Kidney glomerular epithelial cell (primary cell): ENCODE measurements at regions not wholly inside any gene's neighbourhood (a gene's known extent, or its start where the extent isn't known, plus 50 kb on each side); places are given as distances from the start of the nearest gene placed in this dataset.

ENCODE experiments used
- DNase-seq: peaks from one replicate; lab custom pipeline; 2025; lab: John Stamatoyannopoulos, UW

GRCh38 chr7:17654940-17655339 is 285.4 kb downstream of the SNX13 start:
- no peak for DNase-seq

GRCh38 chr7:17659126-17659525 is 281.2 kb downstream of the SNX13 start:
- no peak for DNase-seq

- no peak for DNase-seq
Observed at GRCh38 chr7:17660116-17660515, 280.2 kb downstream of the SNX13 start.

GRCh38 chr7:17661982-17662585 is 278.2 kb downstream of the SNX13 start:
- peak; percentile 53 for DNase-seq

DNA sequence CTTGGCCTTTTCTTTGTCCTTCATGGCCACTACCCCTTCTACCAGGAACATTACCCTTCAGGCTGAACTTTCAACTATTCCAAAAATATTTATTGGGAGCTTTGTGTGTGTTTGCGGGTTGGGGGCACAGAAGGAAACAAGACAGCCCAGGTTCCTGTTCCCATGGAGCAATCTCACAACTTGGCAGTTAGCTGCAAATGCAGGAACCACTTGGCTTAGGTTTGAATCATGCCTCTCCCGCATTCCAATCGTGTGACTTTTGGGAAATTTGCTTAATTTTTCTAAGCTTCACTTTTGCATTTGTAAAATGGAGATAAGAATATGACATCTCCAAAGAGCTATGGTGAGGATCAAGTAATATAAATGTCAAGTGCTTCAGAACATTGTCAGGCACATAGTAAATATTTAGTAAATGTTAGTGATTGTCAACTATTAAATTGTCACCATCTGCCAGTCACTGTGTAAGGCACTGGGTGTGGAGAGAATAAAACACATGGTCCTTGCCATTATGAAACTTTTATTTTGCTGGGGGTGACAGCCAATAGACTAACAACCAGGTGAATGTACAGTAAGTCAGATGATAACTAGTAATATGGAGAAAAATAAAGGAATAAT is 277.1 kb downstream of the SNX13 start:
- DNase-seq = no peak

- DNase-seq = no peak
Observed at GRCh38 chr7:17665029-17665428, 275.3 kb downstream of the SNX13 start.

DNA sequence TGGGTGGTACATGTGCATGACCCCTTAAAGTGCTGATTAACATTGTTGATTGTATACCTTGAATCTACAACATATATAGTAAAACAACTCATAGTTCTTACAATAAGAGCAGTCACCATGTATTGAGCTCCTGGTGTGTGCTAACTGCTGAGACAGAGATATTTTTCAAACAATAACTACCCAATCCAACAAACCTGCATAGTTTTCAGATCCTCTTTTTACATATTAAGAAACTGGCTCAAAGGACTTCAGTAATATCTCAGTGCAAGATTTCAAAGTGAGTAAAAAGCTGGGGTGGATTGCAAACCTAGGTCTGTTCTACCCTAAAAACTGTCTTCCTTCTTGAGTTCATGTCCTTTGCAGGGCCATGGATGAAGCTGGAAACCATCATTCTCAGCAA is 272.2 kb downstream of the SNX13 start:
- no peak for DNase-seq

- DNase-seq = no peak
Observed at GRCh38 chr7:17669204-17669603, 271.1 kb downstream of the SNX13 start.

DNA sequence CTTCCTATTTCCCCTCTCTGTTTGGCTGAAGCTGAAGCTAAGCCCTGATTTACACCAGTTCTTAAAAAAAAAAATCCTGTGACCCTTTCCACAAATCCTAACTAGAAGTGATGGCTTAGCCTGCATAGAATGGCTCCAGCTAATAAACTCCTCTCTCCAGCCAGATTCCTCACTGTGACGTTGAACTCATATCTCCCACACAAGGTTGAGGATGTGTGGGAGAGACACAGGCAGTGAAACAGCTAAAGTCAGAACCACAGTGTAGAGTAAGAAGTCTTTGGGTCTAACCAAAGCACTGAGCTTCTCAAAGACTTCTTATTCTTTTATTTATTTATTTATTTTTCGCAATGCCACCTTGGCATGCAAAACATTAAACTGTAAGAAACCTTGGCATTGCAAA is 268.3 kb downstream of the SNX13 start:
- DNase-seq = no peak

DNA sequence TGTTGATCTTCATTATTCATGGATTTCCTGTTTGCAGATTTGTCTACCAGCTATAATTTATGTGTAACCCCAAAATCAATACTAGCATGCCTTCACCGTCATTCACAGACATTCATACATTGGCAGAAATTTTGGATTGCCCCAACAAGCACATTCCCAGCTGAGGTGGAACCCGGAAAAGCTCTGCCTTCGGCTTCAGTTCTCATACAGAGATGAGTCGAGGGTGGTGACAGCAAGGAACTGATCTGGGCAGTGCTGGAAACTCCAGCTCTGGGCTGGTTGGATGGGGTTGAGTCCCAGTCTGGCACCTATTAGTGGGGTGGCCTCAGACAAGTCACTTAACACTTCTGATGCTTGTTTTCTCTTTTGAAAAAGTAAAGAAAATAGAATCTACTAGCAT is 267.5 kb downstream of the SNX13 start:
- DNase-seq = no peak

DNA sequence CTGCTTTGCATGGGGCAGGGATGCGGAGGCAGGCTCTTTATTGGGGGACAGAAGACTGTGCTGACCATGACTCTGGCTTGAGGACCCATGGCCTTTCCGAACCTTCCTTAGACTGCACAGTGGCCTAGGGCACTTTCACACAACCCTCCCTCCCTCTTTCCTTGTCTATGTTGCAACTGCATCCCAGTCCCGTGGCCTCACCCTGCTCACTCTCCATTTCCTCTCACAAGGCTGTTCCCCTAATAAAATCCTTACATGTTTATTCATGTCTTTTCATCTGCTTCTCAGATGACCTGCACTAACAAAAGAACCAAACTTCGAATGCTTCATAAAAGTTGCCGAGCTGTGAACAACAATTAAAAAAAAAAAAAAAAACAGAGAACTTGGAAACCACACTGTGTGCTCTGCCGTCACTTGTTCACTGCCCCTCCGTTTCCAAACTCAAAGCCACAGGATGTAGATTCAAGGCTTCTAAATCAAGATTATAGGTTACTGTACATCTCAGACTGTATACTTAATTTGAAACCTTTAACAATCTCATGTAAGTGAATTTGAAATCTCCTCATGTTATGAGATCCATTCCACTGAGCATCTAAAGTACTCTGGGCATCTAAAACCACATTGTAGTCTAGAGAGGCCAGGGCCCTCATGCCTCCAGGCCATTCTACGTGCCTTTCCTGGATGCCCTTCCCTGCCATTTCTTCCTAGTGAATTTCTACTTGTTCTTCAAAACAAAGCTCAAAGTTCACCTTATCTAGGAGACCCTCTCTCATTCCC is 265.9 kb downstream of the SNX13 start:
- DNase-seq = no peak

DNA sequence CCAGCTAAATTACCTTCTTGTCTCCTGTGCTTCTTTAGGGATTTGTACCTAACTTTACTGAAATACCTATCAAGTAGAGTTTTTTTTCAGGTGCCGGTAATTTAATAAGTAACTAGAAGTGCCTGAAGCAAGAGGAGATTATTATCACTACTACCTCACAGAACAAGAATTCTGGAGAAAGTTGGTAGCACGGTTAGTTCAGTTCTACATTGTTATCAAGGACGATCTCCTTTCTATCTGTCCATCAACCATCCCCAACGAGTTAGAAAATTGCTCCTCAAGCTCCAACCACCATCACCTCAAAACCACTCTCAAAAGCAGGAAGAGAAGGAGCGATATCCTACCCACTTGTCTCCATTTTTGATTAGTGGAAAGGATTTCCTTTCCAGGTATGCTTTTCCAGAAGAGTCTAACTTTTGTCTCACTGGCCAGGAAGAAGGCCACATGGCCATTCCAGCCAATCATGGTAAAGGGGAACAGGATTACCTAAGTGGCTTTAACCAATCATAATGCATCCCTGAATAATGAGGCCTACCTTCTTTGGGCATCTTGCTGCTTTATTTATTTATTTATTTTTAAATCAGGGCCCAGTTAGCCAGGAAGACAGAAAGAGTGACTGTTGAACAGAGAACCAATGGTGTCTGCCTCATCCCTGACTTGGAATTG is 265.2 kb downstream of the SNX13 start:
- no peak for DNase-seq

GRCh38 chr7:17677408-17677807 is 262.9 kb downstream of the SNX13 start:
- no peak for DNase-seq

GRCh38 chr7:17678896-17679295 is 261.4 kb downstream of the SNX13 start:
- DNase-seq = no peak

DNA sequence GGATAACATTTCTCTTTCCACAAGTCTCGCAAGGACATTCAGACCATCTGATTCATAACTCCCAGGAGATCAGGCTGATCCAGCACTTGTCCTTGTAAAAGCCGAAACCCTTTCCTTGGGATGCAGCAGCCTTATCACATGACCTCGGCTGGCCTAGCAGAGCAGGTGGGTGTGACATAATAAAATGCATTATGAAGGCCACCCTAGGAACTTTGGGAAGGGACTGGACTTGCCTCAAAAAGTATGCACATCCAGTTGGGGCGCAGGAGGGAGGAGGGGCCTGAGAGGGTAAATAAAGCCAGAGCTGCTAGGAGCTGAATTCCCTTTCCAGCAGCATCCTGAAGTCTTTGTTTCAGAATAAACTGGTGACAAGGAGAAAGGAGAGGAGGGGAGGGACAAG is 260.8 kb downstream of the SNX13 start:
- DNase-seq = no peak

GRCh38 chr7:17680026-17680425 is 260.3 kb downstream of the SNX13 start:
- DNase-seq = peak; percentile 84

- peak; percentile 37 for DNase-seq
Observed at GRCh38 chr7:17680943-17681351, 259.3 kb downstream of the SNX13 start.

DNA sequence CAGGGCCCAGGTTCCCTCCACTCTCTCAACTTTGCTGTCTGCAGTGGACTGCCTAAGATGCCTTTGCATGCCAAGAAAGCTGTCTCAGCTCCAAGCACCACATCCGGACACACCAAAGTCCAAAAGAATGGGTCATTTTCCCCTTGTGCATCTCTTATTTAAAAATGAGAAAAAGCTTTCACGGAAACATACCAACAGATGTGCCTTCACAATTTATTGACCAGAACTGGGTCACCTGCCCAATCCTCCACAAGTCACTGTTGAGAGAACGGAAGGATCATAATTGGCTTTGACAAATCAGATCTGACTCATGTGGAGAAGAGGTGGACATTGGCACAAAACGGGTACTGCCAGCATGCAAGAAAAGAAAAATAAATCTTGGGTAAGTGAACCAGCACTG is 258.3 kb downstream of the SNX13 start:
- no peak for DNase-seq

GRCh38 chr7:17682586-17682985 is 257.7 kb downstream of the SNX13 start:
- no peak for DNase-seq

DNA sequence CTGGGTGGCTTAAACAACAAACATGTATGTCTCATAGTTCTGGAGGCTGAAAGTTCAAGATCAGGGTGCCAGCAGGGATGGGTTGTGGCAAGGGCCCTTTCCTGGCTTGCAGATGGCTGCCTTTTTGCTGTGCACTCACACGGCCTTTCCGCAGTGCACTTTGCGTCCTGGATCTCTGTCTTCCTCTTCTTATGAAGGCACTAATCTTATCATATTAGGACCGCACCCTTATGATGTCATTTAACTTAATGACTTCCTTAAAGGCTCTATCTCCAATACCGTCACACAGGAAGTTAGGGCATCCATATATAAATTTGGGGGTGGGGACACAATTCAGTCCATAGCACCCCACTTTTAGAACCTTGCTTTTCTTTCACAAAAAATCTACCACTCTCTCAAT is 255.2 kb downstream of the SNX13 start:
- DNase-seq = no peak

DNA sequence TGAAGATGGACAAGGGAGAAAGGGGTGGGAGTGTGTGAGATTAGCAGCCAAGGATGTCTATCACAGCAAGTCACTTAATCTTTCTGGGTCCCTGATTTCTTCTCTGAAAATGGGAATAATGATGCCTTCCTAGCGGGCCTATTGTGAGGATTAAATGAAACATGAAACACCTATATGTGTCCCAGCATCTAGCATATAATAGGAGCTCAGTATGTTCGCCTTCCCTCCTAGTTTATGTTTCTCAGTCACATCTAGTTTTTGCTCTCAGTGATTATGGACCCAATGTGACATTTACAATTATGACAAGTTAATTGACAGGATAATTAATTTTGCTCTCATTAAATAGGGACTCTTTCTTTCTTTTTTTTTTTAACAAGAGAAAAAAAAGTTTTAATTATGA is 252.9 kb downstream of the SNX13 start:
- DNase-seq = no peak

DNA sequence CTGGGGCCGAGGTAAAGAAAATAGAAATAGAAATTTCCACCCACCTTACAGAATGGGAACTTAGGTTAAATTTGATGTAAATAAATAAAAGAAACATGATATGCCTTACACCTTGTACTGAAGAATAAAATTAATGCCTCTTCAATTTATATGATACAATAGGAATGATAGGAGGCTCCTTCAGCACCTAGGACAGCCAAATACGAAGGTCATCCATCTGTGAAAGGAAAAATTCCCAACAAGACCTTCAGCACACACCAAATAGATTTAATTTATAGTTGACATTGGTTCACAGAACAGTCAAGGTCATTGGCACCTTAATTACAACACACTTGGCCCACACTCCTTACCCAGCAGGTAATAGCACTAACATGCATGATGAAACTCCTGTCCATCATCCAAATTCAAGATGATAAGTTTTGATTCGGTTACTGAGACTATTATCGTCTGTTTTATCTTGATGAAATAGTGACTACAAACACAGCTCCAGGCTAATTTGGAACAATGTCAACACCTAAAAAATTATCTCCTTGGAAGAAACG is 250.9 kb downstream of the SNX13 start:
- DNase-seq = no peak

DNA sequence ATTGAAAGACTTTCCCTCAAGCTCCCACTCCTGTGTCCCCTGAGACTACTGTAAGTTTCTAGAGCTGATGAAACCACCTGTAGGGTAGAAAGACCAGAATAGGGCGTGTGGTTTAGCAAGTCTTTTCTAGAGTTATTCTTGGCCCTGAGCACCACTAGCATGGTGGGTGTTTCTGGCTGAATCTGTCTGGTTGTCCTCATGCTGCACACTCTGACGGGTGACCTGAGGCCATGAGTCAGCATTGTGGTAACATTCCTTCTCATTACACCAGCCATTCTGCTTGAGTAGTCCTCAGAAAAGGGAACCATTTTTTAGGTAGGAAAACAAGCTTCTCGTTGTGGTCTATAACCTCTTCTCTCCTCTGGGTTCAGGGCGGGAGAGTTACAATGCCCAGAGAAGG is 250.3 kb downstream of the SNX13 start:
- DNase-seq = peak; percentile 93
